D721Med (cell line): ENCODE measurements at regions not wholly inside any gene's neighbourhood (a gene's known extent, or its start where the extent isn't known, plus 50 kb on each side); places are given as distances from the start of the nearest gene placed in this dataset.
A peak's percentile ranks its signal among the peaks of the same experiment; 100 is the strongest.

Experiments used
- DNase-seq: peaks from one replicate; pipeline ENCODE4 v3.0.0; 2011; ENCODE audit warnings: low spot score; ENCODE audit not compliant: insufficient read length
- FAIRE-seq: peaks from 2 replicates; lab custom pipeline; 2011; peaks lifted over from hg19 to GRCh38; lab: Jason Lieb, UNC
- TF ChIP-seq, protein P1 (sequence below): IDR thresholded peaks from 2 replicates; pipeline ENCODE4 v1.5.1; 2012; ENCODE audit warnings: mild to moderate bottlenecking, control low read depth; ENCODE audit not compliant: insufficient read depth; ENCODE audit errors: missing control alignments

DNA sequence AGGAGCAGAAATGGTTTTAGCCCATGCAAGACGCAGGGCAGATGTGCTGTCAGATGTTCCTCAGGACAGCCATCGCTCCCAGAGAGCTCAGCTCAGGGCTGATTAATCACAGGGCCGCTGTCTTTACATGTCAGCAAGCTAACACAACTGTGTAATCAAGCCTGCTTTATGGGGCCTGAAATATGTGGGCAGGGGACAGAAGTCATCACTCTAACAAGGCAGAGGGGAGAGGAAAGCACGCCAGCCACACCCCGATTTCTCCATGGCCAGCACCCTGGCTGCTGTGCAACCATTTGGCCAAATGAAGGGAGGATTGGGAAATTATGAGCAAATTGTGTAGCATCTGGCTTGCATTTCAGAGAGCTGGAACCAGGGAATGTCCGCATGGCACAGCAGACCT lies 368.8 kb downstream of the NPHP4 start:
- DNase-seq (no peak), FAIRE-seq (no peak)
- TF ChIP-seq, protein P1, sequence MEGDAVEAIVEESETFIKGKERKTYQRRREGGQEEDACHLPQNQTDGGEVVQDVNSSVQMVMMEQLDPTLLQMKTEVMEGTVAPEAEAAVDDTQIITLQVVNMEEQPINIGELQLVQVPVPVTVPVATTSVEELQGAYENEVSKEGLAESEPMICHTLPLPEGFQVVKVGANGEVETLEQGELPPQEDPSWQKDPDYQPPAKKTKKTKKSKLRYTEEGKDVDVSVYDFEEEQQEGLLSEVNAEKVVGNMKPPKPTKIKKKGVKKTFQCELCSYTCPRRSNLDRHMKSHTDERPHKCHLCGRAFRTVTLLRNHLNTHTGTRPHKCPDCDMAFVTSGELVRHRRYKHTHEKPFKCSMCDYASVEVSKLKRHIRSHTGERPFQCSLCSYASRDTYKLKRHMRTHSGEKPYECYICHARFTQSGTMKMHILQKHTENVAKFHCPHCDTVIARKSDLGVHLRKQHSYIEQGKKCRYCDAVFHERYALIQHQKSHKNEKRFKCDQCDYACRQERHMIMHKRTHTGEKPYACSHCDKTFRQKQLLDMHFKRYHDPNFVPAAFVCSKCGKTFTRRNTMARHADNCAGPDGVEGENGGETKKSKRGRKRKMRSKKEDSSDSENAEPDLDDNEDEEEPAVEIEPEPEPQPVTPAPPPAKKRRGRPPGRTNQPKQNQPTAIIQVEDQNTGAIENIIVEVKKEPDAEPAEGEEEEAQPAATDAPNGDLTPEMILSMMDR = no peak

DNA sequence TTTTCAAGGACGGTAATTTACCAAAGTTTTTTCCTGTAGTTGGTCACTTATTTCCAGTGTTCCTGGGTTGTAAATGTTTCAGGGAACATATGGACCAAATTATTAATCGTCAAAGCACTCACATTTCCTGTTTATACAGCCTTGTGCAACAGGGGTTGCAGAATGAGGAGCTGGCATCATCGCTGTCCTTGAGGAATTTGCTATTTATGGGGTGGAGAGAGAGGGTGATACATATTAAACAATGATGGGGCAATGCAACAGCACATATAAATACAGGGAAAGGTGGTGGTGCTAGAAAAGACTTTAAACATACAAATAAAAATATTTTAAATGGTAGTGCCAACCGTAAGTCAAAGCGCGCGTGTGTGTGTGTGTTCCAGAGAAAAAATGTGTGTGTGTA lies 369.8 kb downstream of the NPHP4 start:
- DNase-seq = no peak
- TF ChIP-seq, protein P1 = no peak
- no peak for FAIRE-seq

DNA sequence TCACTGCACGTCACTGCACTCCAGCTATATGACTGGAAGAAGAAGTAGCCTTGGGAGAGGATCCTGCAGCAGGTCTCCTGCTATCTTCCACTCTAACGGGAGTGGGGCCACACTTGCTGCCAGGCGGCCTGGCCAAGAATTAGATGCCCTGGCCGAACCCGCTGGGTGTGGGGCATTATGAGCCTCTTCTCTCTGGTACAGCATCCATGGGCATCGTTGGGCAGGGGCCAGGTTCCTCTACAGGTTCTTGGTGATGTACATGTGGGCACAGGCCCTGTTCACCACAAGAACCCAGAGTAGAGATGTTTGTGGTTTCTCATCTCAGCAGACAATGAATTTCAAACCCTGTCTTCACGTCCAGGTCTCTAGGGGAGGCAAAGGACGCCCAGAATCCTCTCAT lies 370.5 kb downstream of the NPHP4 start:
- no peak for DNase-seq
- no peak for FAIRE-seq
- TF ChIP-seq, protein P1 = no peak

DNA sequence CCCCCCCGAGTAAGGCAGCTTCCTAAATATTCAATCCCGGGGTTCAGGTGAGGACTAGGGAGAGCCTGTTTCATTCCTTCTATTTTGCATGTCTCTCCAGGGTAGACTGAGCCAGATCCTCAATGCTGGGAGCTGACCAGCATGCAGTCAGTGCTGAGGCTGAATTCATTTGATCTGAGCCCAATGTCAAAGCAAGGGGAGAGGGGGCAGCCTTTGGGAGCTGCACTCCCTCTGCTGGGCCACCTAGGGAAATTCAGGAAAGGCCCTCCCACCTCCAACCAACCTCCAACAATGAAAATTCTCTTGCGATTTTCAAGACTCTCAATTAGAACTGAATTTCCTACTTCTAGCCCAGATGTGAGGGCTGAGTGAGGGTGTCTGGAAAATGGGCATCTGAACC lies 371.2 kb downstream of the NPHP4 start:
- DNase-seq (no peak), FAIRE-seq (no peak)
- TF ChIP-seq, protein P1 = peak; percentile 51

DNA sequence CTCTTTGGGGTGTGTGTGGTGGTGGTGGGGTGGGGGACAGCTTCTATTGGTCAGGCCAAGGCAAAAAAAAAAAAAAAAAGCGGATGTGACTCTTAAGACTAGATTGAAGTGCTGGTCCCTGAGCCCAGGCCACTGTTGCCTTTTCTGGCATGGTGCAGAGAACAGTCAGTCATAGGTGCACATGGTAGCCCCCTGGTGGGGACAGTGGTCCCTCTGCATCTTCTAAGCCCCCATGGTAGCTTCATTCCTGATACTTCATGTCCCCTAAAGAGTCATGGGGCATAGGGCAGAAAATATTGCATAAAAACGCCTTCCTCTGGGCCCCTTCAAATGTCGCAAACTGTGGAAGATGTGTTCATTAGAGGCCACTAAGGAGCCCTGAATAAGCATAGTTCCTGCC lies 371.8 kb downstream of the NPHP4 start:
- FAIRE-seq (no peak), DNase-seq (no peak)
- TF ChIP-seq, protein P1 = no peak

DNA sequence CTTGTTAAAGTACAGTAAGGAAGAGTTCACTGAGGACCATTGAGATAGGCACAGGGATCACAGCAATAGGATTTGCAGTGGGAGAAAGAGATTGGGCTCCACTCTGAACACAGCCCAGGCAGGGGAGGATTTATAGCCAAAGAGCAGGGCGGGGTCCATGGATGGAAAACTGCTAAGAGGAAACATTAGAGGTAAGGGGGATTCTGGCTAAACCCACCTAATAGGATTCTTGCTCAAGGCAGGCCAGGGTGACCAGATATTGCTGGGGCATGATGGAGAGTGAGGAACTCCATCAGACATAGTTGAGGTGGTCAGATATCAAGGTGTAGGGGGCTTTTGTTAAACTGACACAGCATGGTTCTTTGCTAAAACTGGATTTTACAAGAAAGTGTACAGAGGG lies 372.8 kb downstream of the NPHP4 start:
- no peak for FAIRE-seq
- TF ChIP-seq, protein P1 = no peak
- no peak for DNase-seq

DNA sequence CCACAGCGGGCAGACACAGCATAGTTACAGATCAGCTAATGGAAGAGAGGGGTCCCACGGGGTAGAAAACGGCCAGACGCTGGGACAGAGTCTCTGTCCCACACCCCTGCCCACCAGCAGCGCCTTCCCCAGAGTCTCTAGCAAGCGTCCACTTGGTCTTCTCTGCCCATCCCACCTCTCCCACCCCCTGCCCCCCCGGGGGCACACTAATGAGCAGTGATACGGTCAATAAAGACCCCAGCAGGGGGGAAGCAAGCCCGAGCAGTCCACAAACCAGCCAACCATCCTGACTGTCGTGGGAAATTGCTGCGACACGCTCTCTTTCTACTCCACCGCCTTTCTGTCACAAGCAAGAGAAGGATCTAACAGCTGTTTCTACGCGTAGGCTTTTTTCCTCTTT lies 374.7 kb downstream of the NPHP4 start:
- FAIRE-seq = no peak
- DNase-seq = no peak
- TF ChIP-seq, protein P1 = no peak
